ENCODE measurements at regions not wholly inside any gene's neighbourhood (a gene's known extent, or its start where the extent isn't known, plus 50 kb on each side); places are given as distances from the start of the nearest gene placed in this dataset.
A peak's percentile ranks its signal among the peaks of the same experiment; 100 is the strongest.

GRCh38 chr1:157399984-157400382, 152.3 kb downstream of the FCRL5 start:
- no peak overlapping the region for H3K4me3 Mint-ChIP-seq

GRCh38 chr1:157399343-157399983, 152.9 kb downstream of the FCRL5 start:
- no peak overlapping the region for H3K4me3 Mint-ChIP-seq
- intact Hi-C loops (cut with micrococcal nuclease) = no loop called here
- no peak for TF ChIP-seq CTCF (IDR thresholded peaks at IDR 0.05)
- CTCF ChIA-PET = no interaction called here
- no peaks in the 10 kb centered on the region for H3K9me3 Mint-ChIP-seq
- H3K27me3 Mint-ChIP-seq = peaks cover 31% of the 10 kb centered on the region
- DNase-seq (no peak), ATAC-seq (no peak)
- no peaks in the 10 kb centered on the region for H3K36me3 Mint-ChIP-seq (ENCODE audit: low read depth)
- POLR2A ChIA-PET = no interaction called here
- no peaks in the 10 kb centered on the region for H3K4me1 Mint-ChIP-seq (ENCODE audit: low read depth)
- no peak overlapping the region for H3K27ac Mint-ChIP-seq

More at GRCh38 chr1:157399984-157400382, 152.3 kb downstream of the FCRL5 start:
- Mint-ChIP-seq H3K9me3 (no peaks in the 10 kb centered on the region), H3K27me3 (peaks cover 27% of the 10 kb centered on the region), H3K36me3 (ENCODE audit: low read depth) (no peaks in the 10 kb centered on the region), H3K4me1 (ENCODE audit: low read depth) (no peaks in the 10 kb centered on the region), H3K27ac (no peak overlapping the region)
- no peak for TF ChIP-seq CTCF (IDR thresholded peaks at IDR 0.05)
- intact Hi-C loops (cut with micrococcal nuclease) = no loop called here
- ChIA-PET CTCF (no interaction called here), POLR2A (no interaction called here)
- DNase-seq (peak; percentile 38), ATAC-seq (peak; percentile 78)

- DNase-seq (no peak), ATAC-seq (no peak)
- CTCF ChIA-PET = interaction anchor here (1.6 kb wide), 1 partner anchor 13 kb away, joined by 3 read pairs; no protein-coding TSS in a partner anchor
- intact Hi-C loops (cut with micrococcal nuclease) = no loop called here
- Mint-ChIP-seq H3K27me3 (peaks cover 36% of the 10 kb centered on the region), H3K4me1 (ENCODE audit: low read depth) (no peaks in the 10 kb centered on the region), H3K9me3 (no peaks in the 10 kb centered on the region), H3K4me3 (no peak overlapping the region), H3K36me3 (ENCODE audit: low read depth) (no peaks in the 10 kb centered on the region), H3K27ac (no peak overlapping the region)
- POLR2A ChIA-PET = no interaction called here
- TF ChIP-seq CTCF (IDR thresholded peaks at IDR 0.05) = no peak
These were observed 161.7 kb downstream of the FCRL5 start for GRCh38 chr1:157390651-157391050.

GRCh38 chr1:157388057-157388456, 164.3 kb downstream of the FCRL5 start:
- ATAC-seq (no peak), DNase-seq (no peak)
- no peak overlapping the region for H3K4me3 Mint-ChIP-seq
- H3K36me3 Mint-ChIP-seq (ENCODE audit: low read depth) = no peaks in the 10 kb centered on the region
- intact Hi-C loops (cut with micrococcal nuclease) = no loop called here
- no peaks in the 10 kb centered on the region for H3K9me3 Mint-ChIP-seq
- no peaks in the 10 kb centered on the region for H3K4me1 Mint-ChIP-seq (ENCODE audit: low read depth)
- ChIA-PET POLR2A (no interaction called here), CTCF (interaction anchor here (1.4 kb wide), 1 partner anchor 17 kb away, joined by 4 read pairs; no protein-coding TSS in a partner anchor)
- H3K27me3 Mint-ChIP-seq = peaks cover 26% of the 10 kb centered on the region
- no peak for TF ChIP-seq CTCF (IDR thresholded peaks at IDR 0.05)
- H3K27ac Mint-ChIP-seq = no peak overlapping the region

GRCh38 chr1:157384258-157384657, 168.1 kb downstream of the FCRL5 start:
- CTCF ChIA-PET = interaction anchor here (1.5 kb wide), 1 partner anchor 14 kb away, joined by 4 read pairs; no protein-coding TSS in a partner anchor
- peaks cover 17% of the 10 kb centered on the region for H3K27me3 Mint-ChIP-seq

More at GRCh38 chr1:157384258-157384657, 168.1 kb downstream of the FCRL5 start:
- DNase-seq = no peak
- H3K4me1 Mint-ChIP-seq (ENCODE audit: low read depth) = peaks cover 3% of the 10 kb centered on the region
- H3K36me3 Mint-ChIP-seq (ENCODE audit: low read depth) = no peaks in the 10 kb centered on the region
- H3K4me3 Mint-ChIP-seq = no peak overlapping the region
- H3K9me3 Mint-ChIP-seq = no peaks in the 10 kb centered on the region
- no peak for TF ChIP-seq CTCF (IDR thresholded peaks at IDR 0.05)
- POLR2A ChIA-PET = no interaction called here
- no peak for ATAC-seq
- intact Hi-C loops (cut with micrococcal nuclease) = no loop called here
- no peak overlapping the region for H3K27ac Mint-ChIP-seq
